ENCODE measurements at regions not wholly inside any gene's neighbourhood (a gene's known extent, or its start where the extent isn't known, plus 50 kb on each side); places are given as distances from the start of the nearest gene placed in this dataset.
"Not testable (repeated sequence)": the region's sequence is repeated elsewhere in the genome, so short reads cannot be mapped to it uniquely, and the experiment has no call there.

DNA sequence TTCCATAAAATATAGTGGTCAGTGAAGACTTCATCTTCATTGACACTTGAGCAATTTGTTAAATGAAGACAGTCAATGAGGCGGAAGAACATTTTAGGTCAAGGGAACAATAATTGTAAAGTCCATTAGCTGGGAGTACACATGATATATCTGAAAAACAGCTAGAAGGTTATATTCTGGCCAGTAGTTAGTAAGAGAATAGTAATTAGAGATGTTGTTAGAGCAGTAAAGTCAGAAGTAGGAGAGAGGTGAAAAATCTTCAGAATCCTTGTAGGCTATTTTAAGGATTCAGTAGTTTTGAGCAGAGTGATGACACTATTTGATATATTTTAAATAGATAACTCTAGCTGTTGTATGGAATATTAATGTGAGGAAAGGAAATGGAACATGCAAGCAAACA is 915.6 kb upstream of the NEGR1 start:
- Histone ChIP-seq H3K9me3 (no peaks in the 10 kb centered on the region), H3K4me3 (no peak overlapping the region), H3K27ac (no peak overlapping the region), H3K4me1 (no peaks in the 10 kb centered on the region), H3K36me3 (no peaks in the 10 kb centered on the region), H3K27me3 (no peaks in the 10 kb centered on the region)
- TF ChIP-seq, protein P1, sequence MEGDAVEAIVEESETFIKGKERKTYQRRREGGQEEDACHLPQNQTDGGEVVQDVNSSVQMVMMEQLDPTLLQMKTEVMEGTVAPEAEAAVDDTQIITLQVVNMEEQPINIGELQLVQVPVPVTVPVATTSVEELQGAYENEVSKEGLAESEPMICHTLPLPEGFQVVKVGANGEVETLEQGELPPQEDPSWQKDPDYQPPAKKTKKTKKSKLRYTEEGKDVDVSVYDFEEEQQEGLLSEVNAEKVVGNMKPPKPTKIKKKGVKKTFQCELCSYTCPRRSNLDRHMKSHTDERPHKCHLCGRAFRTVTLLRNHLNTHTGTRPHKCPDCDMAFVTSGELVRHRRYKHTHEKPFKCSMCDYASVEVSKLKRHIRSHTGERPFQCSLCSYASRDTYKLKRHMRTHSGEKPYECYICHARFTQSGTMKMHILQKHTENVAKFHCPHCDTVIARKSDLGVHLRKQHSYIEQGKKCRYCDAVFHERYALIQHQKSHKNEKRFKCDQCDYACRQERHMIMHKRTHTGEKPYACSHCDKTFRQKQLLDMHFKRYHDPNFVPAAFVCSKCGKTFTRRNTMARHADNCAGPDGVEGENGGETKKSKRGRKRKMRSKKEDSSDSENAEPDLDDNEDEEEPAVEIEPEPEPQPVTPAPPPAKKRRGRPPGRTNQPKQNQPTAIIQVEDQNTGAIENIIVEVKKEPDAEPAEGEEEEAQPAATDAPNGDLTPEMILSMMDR (IDR thresholded peaks at IDR 0.05), result no peak
- no peak for DNase-seq (ENCODE audit: low spot score)

DNA sequence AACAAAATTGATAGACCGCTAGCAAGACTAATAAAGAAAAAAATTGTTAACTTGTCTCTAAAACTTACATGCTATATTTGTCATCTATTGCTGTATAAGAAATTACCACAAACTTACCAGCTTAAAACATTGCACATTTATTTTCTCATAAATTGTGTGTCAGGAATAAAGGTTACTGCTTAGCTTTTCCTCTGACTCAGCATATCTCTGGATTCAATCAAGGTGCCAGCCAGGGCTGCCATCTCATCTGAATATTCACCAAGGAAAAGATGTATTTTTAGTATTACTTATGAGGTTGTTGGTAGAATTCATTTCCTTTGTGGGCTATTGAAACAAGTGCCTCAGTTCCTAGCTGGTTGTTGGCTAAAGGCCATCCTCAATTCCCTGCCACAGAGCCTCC is 912.6 kb upstream of the NEGR1 start:
- H3K4me3 ChIP-seq, result no peak overlapping the region
- no peak overlapping the region for H3K27ac ChIP-seq
- DNase-seq (ENCODE audit: low spot score), result no peak
- TF ChIP-seq, protein P1 (IDR thresholded peaks at IDR 0.05), result no peak
- H3K36me3 ChIP-seq, result no peaks in the 10 kb centered on the region
- no peaks in the 10 kb centered on the region for H3K9me3 ChIP-seq
- no peaks in the 10 kb centered on the region for H3K27me3 ChIP-seq
- no peaks in the 10 kb centered on the region for H3K4me1 ChIP-seq

DNA sequence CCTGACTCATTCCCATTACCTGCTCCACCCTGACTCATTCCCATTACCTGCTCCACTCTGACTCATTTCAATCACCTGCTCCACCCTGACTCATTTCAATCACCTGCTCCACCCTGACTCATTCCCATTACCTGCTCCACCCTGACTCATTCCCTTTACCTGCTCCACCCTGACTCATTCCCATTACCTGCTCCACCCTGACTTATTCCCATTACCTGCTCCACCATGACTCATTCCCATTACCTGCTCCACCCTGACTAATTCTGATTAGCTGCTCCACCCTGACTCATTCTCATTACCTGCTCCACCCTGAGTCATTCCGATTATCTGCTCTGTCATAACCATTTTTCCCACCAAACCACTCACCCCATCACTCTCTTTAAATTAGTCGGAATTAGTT is 901.2 kb upstream of the NEGR1 start:
- DNase-seq (ENCODE audit: low spot score); H3K4me1 ChIP-seq; H3K27me3 ChIP-seq; H3K4me3 ChIP-seq; H3K27ac ChIP-seq; H3K36me3 ChIP-seq; H3K9me3 ChIP-seq: not testable (repeated sequence)

DNA sequence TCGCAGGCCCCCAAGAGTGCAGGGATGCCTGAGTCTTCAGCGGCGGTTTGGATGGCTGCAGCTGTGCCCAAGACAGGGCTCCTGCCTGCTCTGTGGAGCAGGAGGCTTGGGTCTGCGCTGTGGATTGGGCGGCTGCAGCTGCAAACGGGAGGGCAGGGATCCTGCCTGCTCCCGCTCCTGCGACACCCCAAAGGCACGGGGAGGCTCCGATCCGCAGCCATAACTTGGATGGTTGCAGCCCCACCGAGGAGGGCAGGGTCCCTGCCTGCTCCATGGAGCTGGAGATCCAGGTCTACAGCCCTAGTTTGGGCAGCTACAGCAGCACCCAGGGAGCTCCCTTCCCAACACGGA is 898.8 kb upstream of the NEGR1 start:
- Histone ChIP-seq H3K4me1 (no peaks in the 10 kb centered on the region), H3K36me3 (no peaks in the 10 kb centered on the region), H3K9me3 (no peaks in the 10 kb centered on the region), H3K27me3 (no peaks in the 10 kb centered on the region), H3K27ac (no peak overlapping the region), H3K4me3 (no peak overlapping the region)
- TF ChIP-seq, protein P1 (IDR thresholded peaks at IDR 0.05), result no peak
- no peak for DNase-seq (ENCODE audit: low spot score)

DNA sequence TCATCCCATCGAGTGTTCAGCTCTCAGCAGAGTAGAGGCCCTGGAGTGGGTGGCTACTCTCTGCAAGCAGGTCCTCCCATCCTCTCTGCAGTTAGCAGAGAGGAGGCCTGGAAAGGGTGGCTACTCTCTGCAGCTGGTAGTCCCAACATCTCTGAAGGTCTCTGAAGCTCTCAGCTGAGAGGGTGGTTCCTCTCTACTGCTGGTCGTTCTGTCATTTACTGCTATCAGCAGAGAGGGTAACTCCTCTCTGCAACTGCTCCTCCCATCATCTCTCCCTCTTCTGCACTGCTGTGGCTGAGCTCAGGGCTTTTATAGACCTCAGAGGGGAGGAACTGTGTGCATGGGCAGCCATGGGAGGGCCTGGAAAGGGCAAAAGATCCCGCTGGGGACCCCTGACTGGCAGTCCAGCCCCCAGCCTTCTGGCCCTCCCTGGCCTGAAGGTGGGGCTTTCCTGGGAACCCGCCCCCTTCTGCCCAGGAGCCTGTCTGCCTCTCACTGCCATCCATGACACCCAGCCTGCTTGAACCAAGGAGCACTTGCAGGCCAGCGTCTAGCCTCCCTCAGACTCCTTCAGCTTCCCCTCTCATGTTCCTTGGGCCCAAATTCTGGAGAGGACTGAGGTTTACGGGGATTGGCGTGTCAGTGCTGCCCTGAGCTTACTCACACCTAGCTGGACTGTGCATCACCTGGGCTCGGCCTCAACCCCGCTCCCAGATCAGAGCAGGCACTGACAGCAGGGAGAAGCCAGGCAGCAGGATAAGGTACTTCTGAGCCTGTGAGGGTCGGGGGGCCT is 898.3 kb upstream of the NEGR1 start:
- no peak for DNase-seq (ENCODE audit: low spot score)
- Histone ChIP-seq H3K27me3 (no peaks in the 10 kb centered on the region), H3K4me3 (no peak overlapping the region), H3K9me3 (no peaks in the 10 kb centered on the region), H3K27ac (no peak overlapping the region), H3K4me1 (no peaks in the 10 kb centered on the region), H3K36me3 (no peaks in the 10 kb centered on the region)
- TF ChIP-seq, protein P1 (IDR thresholded peaks at IDR 0.05), result no peak

DNA sequence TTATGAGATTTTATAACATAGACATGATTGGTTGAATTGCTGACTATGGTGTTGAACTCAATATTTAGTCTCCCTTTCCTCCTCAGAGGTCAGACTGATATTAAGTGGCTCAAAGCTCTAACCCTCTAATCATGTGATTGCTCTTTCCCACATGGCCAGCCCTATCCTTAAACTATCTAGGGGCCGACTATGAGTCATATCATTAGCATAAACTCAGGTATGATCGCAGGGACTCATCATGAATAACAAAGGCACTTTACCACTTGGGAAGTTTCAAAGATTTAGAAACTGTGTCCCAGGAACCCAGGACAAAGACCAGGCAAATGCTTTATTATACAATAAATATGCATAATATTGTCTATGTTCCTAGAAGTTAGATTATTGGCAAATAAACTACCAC is 894.6 kb upstream of the NEGR1 start:
- no peaks in the 10 kb centered on the region for H3K27me3 ChIP-seq
- H3K4me3 ChIP-seq, result no peak overlapping the region
- no peaks in the 10 kb centered on the region for H3K9me3 ChIP-seq
- H3K36me3 ChIP-seq, result no peaks in the 10 kb centered on the region
- DNase-seq (ENCODE audit: low spot score), result no peak
- TF ChIP-seq, protein P1 (IDR thresholded peaks at IDR 0.05), result no peak
- H3K27ac ChIP-seq, result no peak overlapping the region
- no peaks in the 10 kb centered on the region for H3K4me1 ChIP-seq

All from right atrium auricular region (tissue), 2 donors.